NCI-H1092 (cell line): ENCODE measurements at regions not wholly inside any gene's neighbourhood (a gene's known extent, or its start where the extent isn't known, plus 50 kb on each side); places are given as distances from the start of the nearest gene placed in this dataset.

Experiments
- DNase-seq: peaks from one replicate; lab custom pipeline; 2025; lab: John Stamatoyannopoulos, UW

DNA sequence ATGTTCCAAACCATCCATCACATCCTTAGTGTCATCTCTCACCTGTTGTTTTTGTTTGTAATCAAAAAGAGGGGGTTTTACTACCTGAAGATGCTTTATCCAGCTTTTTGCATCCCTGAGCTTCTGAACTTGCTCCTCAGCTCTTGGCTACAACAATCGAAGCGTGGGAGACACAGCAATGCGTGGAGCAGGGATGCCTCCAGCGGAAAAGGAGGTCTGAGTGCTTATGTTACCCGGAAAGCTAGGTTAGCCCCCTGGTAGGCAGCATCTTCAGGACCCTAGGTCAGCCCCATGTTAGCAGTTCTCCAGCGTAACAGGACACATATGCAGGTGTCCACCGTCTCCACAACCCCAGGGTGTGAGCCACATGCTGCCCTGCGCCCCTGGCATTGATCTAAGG lies 141.5 kb downstream of the RRAGC start:
- DNase-seq: no peak

DNA sequence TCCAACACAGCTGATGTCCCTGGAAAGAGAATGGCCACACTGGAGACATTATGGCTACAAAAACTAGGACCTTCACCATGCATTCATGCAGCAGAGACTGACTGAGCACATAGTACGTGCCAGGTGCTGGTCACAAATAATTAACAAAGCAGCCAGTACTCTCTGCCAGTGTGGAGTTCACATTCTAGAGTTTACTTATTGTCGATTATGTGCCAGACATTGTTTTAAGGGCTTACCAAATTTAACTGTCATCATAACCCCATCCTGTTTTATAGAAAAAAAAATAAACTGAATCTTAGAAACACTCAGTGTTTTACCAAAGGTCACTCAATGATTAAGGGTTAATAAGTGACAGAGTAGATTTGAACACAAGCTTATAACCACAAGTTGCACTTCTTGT lies 143.3 kb downstream of the RRAGC start:
- DNase-seq: no peak

DNA sequence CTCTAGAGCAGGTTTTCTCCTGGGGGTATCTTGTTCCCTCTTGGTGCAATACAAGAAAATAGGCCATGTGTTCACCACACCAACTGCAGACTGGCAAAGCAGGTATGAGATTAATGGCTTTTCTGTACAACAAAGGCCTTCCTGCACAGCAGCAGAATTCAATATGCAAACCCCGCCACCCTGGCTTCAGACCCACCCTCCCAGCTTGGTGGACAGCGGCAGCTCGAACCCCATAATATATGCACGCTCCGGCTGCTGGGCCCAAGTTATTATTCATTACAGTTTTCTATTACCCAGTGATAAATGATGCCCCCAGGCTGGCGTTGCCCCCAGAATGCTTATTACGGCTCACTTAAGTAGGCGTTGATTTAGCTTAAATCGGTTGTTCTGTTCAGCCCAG lies 144.2 kb downstream of the RRAGC start:
- DNase-seq: no peak

DNA sequence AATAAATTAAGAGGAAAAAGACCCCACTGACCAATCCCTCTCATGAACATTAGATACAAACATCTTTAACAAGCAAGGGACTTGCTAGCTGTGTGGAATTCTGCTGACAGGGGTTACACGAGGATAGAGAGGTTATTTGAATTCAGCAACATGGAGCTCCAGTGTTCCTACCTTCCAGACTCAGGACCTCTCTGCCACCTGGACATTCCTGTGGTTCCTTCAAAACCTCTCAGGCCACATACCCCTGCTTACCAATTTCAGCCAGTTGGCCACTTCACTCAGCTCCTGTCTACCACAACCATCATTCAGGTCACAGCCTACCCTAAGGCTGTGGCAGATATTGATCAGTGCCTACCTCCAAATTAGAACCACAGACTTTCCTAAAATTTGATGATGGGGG lies 147.5 kb downstream of the RRAGC start:
- no peak for DNase-seq

DNA sequence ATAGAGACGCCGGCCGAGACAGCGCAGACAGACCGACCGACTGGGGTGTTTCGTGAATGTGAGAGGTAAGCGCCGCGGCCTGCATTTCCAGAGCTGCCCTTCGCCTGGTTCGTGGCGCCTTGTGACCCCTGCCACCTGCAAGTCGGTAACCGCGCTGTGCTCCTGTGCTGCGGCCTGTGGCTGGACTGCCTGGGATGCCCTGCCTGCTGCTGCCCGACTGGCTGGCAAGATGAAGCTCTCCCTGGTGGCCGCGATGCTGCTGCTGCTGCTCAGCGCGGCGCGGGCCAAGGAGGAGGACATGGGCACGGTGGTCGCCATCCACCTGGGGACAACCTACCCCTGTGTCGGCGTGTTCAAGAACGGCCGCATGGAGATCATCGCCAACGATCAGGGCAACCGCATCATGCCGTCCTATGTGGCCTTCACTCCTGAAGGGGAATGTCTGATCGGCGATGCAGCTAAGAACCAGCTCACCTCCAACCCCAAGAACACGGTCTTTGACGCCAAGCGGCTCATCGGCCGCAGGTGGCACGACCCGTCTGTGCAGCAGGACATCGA lies 150.8 kb downstream of the RRAGC start:
- DNase-seq: no peak

DNA sequence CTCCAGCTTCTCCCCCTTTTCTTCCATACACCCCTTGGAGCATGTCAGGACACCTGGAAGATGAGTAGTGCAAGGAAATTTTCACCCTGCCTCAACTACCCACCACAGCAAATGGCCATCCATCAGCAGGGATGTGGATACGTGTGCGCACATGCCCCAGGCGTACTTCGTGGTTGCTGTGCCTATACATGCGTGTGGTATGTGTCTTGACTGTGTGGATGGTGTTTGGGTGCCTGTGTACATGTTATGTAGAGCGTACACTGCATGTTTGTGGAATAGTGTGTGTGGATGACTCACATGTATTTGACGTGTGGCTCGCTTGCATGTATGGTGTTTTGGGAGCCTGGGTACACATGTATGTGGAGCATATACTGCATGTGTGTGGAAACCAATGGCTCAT lies 158.5 kb downstream of the RRAGC start:
- DNase-seq: no peak

DNA sequence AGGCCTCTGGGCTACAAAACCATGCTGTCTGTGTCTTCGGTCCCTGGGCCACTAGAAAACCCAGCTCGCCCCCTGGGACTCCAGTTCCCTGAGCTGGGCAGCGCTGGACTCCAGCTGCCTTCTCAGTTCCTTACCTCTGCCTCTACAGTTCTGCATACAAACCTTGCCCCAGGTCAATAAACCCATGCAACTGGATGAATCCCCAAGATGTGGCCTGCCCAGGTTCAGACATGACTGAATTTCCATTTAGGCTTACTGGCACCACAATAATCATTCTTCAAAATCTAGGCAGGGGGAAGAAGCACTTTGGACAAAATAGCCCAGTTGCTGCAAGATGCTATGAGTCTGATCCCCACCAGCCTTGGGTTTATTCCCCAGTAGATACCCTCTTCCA lies 159.5 kb downstream of the RRAGC start:
- no peak for DNase-seq

DNA sequence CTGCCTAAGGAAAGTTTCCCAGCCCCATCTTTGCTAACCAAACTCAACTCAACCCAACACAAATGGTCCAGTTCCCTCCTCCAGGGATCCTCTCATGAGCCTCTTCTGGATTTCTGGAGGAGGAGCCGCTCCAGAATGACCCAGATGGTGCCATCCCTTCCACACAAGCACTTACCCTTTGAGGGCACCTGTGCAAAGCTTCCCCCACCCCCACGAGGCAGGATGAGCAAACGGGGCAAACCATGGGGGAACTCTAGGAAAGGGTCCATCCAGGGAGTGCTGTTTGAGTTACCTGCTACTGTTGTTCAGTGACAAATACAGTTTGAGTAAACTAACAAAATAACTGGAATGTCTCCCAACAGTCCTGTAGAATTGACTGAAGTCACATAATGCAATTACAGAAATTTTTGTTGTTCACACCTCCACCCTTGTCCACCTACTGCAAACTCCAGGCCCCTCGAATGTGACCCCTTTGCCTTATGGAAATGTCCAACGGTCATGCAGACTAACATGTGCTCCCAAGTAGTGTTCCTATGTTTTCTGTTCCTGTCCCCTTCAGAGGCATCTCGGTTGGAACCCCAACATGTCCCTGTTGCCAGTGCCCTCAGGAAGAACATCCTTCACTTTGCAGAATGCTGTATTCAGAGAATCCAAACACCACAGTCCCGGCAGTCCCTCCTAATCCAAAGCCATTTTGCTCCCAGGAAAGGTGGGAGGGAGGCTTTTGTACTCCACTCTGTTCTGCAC lies 160.1 kb downstream of the RRAGC start:
- no peak for DNase-seq

DNA sequence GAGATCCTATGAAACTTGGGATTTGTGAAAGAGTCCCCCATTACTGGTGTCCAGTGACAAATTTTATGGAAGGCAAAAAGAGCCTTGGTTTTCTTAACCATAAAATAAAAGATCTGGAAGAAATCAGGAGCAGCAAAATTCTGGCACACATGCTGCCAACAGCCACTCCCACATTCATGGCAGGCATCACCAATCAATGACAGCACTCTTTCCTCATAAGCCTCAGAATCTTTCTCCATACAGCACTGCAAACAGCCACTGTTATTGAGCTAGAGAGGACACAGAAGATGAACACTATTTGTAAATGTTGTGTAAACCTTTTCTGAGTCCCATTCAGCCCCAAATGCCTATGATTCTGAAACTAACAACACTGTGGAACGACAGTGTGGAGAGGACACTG lies 162.2 kb downstream of the RRAGC start:
- no peak for DNase-seq

- no peak for DNase-seq
Measured at GRCh38 chr1:38696371-38696770, 163.2 kb downstream of the RRAGC start.

GRCh38 chr1:38693759-38694158 lies 165.8 kb downstream of the RRAGC start:
- DNase-seq: no peak

DNA sequence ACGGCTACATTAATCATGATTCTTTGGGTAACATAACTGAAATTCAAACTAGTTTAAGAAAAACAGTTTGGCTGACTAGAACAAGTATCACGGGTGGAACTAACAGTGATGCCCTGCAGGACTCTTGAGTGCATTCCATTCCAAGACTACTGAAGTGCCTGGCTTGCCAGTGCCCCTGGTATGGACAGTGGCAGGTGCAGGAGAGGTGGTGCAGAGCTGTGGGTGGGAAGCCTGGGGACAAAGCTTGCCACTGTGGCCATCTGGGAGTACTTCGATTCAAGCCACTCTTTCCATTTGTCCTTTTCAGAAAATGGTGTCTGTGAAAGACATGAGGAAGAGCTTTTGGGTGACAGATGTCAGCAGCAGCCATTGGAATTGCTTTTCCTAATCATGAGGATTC lies 166.5 kb downstream of the RRAGC start:
- DNase-seq: no peak

DNA sequence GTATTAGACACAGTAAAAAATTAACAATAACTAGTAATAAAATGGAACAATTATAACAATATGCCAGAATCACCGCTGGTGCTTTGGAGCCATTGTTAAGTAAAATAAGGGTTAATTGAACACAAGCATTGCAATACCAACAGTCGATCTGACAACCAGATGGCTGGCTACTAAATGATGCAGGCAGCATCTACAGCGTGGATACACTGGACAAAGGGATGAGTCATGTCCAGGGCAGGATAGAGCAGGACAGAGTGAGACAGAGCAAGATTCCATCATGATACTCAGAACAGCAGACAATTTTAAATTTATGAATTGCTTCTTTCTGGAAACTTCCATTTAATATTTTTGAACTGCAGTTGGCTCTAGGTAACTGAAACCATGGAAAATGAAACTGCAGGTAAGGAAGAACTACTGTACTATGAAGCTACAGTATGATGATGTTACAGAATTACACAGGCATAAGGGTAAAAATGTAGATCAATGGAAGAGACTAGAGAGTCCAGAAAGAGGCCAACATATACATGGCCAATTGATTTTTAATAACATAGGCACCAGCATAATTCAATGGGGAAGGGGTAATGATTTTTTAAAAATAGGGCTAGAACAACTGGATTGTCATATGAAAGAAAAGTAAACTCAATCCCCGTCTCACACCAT lies 168.7 kb downstream of the RRAGC start:
- DNase-seq: no peak

DNA sequence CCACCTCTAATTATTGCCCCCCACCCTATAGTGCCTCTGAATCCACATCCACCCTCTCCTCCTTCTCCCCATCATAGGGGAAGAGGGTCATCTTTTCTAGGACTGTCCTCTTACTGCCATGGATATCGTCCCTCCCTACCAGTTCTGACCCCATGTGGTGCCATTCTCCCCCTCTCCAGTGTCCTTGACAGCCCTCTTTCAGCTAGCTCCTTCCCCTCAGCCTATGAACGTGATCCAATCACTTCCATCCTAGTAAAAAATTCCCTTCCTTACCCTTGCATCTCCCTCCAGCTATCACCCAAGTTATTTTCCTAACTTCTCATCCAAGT lies 172.7 kb downstream of the RRAGC start:
- DNase-seq: no peak

DNA sequence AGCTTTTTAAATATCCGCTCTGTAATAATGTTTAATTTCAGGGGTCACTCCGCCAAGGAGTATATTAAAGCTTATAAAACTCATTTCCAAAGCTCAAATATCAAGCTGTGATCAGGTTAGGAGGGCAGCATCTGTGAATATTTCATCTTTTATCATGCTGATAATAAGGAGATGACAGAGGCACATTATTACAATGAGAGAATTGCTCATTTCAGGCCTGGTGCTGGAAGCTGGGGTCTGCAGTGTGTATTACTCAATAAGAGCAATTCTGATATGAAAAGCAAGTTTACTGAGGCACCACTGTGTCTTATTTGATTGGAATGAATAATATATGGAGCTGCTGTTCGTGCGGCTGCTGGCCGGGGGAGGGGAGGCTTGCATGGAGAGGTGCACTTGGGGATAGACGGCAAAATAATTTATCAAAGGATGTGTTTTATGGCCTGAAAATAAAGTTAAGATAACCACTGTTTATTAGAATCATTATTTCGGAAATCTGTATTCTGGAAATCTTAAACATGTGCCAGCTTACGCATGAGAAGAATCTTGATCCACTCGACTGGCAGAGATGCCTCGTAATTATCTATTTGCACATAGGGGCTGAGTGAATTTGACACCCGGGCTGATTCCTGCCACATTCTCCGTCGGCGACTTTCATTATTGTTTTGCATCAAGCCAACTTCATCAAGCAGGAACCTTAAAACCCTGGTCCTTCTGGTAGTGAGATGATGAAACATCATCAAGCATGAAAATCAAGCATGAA lies 173.2 kb downstream of the RRAGC start:
- DNase-seq: no peak

GRCh38 chr1:38685388-38685787 lies 174.2 kb downstream of the RRAGC start:
- no peak for DNase-seq

- no peak for DNase-seq
Measured at GRCh38 chr1:38680801-38681510, 178.6 kb downstream of the RRAGC start.

DNA sequence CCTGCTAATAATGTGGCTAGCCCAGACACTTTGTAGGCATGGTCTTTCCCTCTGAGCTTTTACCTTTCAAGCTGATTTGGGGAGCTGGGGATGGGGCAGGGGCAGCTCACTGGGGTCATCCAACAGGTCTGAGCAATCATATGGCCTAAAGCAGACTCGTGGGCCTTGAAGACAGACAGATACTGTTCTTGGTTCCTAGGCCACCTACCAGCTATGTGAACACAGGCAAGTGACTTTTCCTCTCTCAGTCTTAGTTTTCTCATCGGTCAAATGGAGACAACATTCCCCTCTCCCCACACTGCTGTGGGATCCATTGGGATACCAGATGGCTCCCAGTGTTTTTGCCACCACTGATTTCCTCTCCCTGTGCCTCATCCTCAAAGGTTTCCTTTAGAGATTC lies 181.8 kb downstream of the RRAGC start:
- DNase-seq: no peak

GRCh38 chr1:38677311-38677710 lies 182.3 kb downstream of the RRAGC start:
- DNase-seq: no peak

DNA sequence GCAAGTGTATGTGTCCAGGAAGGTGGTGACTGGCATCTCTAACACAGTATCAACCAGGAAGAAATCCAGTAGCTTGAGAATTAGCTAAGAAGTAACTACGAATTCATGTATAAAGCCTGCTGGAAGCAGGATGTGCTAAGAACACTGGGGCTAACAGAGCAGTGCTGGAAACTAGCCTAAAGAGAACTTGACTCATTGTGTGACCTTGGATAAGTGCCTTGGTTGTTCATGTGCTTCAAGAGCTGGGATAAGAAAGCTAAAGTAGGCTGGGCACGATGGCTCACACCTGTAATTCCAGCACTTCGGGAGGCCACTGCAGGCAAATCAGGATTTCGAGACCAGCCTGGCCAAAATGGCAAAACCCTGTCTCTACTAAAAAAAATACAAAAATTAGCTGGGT lies 186.9 kb downstream of the RRAGC start:
- DNase-seq: no peak

- DNase-seq: no peak
Measured at GRCh38 chr1:38671221-38671620, 188.4 kb downstream of the RRAGC start.

DNA sequence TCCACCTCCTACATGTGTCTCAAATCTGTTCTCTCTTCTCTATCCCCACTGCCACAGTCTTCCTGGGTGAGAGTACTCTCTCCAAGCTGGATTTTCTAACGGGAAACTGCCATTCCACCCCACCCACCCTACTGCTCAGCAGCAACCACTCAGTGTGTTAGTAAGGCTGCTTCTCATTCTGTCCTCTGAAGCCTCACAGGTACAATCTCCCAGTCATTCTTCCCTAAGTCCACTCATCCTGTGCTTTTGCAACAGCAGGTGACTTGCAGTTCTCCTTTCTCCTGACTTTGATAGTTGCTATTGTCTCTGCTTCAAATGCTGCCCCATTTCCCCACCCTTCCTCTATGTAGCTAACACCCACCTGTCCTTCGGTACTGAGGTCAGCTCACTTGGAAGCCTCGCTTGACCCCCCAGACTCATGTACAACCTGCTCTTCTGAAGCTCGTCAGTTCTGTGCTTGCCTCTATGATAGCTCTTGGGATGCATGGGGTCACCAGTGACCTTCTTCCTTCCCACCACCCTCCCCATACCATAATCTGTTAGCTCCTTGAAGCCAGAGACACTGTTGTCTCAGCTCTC lies 188.9 kb downstream of the RRAGC start:
- DNase-seq: no peak
